Lung (tissue), 11 donors: ENCODE measurements at regions not wholly inside any gene's neighbourhood (a gene's known extent, or its start where the extent isn't known, plus 50 kb on each side); places are given as distances from the start of the nearest gene placed in this dataset.

Source experiments
- ATAC-seq: fragments of 200-7000 bp; cut with Tn5 transposase; one replicate; pipeline ENCODE4 v1.9.1; 2020; ENCODE audit warnings: moderate number of reproducible peaks; ENCODE audit not compliant: insufficient read depth, low FRiP score
- DNase-seq, 3 donors: peaks; one replicate each; pipeline ENCODE4 v3.0.0-alpha.2; 2013 to 2017
- H3K27ac ChIP-seq, 2 donors: one replicate each; pipeline ENCODE4 v1.5.1; 2013; ENCODE audit warnings: mild to moderate bottlenecking in 2 of 2, moderate library complexity in 2 of 2, control low read depth in 1 of 2, inconsistent platforms in 1 of 2, low read depth in 1 of 2, low read length in 1 of 2
- H3K27me3 ChIP-seq, 3 donors: one replicate each; pipeline ENCODE4 v1.5.1; 2013; ENCODE audit warnings: low read length in 2 of 3; ENCODE audit not compliant: control insufficient read depth in 3 of 3, insufficient read depth in 3 of 3
- H3K36me3 ChIP-seq, 4 donors: one replicate each; pipeline ENCODE4 v1.5.1; 2013; ENCODE audit warnings: low read length in 4 of 4, mild to moderate bottlenecking in 1 of 4, moderate library complexity in 1 of 4; ENCODE audit not compliant: control insufficient read depth in 4 of 4, insufficient read depth in 4 of 4
- H3K4me1 ChIP-seq, 5 donors: one replicate each; pipeline ENCODE4 v1.5.1; 2013; ENCODE audit warnings: low read length in 5 of 5, mild to moderate bottlenecking in 2 of 5, moderate library complexity in 1 of 5; ENCODE audit not compliant: control insufficient read depth in 5 of 5, insufficient read depth in 5 of 5
- H3K4me3 ChIP-seq: one replicate; pipeline ENCODE4 v1.5.1; 2013; ENCODE audit warnings: mild to moderate bottlenecking, control low read depth, moderate library complexity
- H3K9ac ChIP-seq, 2 donors: one replicate each; pipeline ENCODE4 v1.5.1; 2013; ENCODE audit warnings: low read length in 2 of 2, control low read depth in 1 of 2; ENCODE audit not compliant: insufficient read depth in 1 of 2
- H3K9me3 ChIP-seq, 4 donors: one replicate each; pipeline ENCODE4 v1.5.1; 2013; ENCODE audit warnings: low read length in 3 of 4, mild to moderate bottlenecking in 1 of 4, moderate library complexity in 1 of 4; ENCODE audit not compliant: control insufficient read depth in 4 of 4, insufficient read depth in 3 of 4
- WGBS, 2 donors: extraction: QIAGEN DNeasy Blood & Tissue Kit; methylation state at CpG; one replicate each; pipeline ENCODE4 v1.1.7; 2013; 5-methylcytosine and 5-hydroxymethylcytosine counted together
- TF ChIP-seq, protein P1 (sequence below): IDR thresholded peaks from 2 replicates; pipeline ENCODE4 v1.5.1; 2012; ENCODE audit warnings: mild to moderate bottlenecking; ENCODE audit errors: control extremely low read depth, extremely low read depth
- donor health status: control.
- donor health status: control.
- donor health status: Bipolar disorder and iron deficiency.
- donor health status: healthy.
- donor health status: DM: yes; HTN: yes; CAD: no.

DNA sequence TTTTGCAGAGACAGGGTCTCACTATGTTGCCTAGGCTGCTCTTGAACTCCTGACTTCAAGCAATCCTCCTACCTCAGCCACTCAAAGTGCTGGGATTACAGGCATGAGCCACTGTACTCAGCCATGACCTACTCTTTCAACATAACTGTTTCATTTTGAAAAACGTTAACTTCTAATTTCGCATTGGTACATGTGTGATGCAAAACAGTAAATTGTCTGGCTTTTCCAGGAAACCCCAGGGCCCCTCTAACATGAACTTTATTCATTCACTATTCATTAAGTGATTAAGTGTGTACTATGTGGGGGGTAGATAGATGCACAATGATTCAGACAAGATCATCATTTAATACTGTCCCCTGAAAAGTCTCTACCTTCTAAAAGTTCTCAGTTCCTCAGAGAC lies 364.9 kb downstream of the SS18 start:
- H3K36me3 ChIP-seq, result no peaks in the 10 kb centered on the region
- TF ChIP-seq, protein P1, sequence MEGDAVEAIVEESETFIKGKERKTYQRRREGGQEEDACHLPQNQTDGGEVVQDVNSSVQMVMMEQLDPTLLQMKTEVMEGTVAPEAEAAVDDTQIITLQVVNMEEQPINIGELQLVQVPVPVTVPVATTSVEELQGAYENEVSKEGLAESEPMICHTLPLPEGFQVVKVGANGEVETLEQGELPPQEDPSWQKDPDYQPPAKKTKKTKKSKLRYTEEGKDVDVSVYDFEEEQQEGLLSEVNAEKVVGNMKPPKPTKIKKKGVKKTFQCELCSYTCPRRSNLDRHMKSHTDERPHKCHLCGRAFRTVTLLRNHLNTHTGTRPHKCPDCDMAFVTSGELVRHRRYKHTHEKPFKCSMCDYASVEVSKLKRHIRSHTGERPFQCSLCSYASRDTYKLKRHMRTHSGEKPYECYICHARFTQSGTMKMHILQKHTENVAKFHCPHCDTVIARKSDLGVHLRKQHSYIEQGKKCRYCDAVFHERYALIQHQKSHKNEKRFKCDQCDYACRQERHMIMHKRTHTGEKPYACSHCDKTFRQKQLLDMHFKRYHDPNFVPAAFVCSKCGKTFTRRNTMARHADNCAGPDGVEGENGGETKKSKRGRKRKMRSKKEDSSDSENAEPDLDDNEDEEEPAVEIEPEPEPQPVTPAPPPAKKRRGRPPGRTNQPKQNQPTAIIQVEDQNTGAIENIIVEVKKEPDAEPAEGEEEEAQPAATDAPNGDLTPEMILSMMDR, result no peak
- WGBS, 2 donors, result 83% methylated on average over 2 of the region's 2 CpGs

DNA sequence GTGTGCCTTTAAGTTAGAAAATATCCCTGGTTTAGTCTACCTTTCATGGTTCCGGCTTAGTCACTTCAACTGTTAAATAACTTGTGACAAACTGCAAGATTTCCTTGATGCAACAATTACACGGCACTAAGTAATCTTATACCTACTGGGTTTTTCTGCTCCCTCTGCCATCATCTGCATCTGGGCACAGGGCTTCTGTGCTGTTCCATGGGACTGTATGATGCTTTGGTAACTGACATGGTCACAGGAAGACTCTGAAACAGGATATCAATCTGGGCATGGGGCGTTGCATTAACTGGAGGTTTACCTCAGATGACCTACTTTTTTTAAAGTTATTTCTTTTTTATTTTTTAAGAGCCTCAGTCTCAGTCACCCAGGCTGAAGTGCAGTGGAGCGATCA lies 365.4 kb downstream of the SS18 start:
- Histone ChIP-seq H3K4me1 (no peaks in the 10 kb centered on the region), H3K36me3 (no peaks in the 10 kb centered on the region), H3K27me3 (no peaks in the 10 kb centered on the region), H3K4me3 (no peak overlapping the region), H3K9ac (no peak overlapping the region), H3K27ac (no peak overlapping the region), H3K9me3 (peaks cover 0 to 6% (median under 1%) of the 10 kb centered on the region in 4 donors)
- no peak for ATAC-seq
- TF ChIP-seq, protein P1, result no peak
- WGBS, 2 donors, result 81 to 83% methylated on average over 4 of the region's 4 CpGs
- DNase-seq, result no peak

More for the DNA sequence above, 364.9 kb downstream of the SS18 start:
- no peaks in the 10 kb centered on the region for H3K27me3 ChIP-seq
- no peak overlapping the region for H3K9ac ChIP-seq
- H3K27ac ChIP-seq, result no peak overlapping the region
- DNase-seq (no peak), ATAC-seq (no peak)
- H3K9me3 ChIP-seq, result peaks cover 0 to 7% (median under 1%) of the 10 kb centered on the region in 4 donors
- no peak overlapping the region for H3K4me3 ChIP-seq
- H3K4me1 ChIP-seq, result no peaks in the 10 kb centered on the region

DNA sequence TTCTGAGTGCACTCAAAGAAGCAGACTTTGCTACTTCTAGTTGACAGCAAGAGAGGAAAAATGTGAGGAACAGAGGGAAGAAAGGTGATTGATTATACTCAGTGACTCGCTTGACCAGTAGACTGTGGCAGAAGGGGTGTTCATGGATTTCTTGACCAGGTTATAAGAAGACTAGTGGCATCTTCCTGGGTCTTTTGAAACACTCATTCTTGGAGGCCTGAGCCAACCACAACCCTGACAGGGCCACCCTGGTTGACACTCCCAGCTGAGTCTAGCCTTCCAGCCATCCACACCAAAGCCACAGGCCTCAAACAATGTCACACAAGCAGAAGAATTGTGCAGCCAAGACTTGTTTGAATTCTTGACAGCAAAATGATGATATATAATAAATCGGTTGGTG lies 366.3 kb downstream of the SS18 start:
- Histone ChIP-seq H3K36me3 (no peaks in the 10 kb centered on the region), H3K27me3 (no peaks in the 10 kb centered on the region), H3K9ac (no peak overlapping the region), H3K27ac (no peak overlapping the region), H3K4me3 (no peak overlapping the region), H3K4me1 (no peaks in the 10 kb centered on the region), H3K9me3 (peaks cover 0 to 6% (median under 1%) of the 10 kb centered on the region in 4 donors)
- DNase-seq (no peak), ATAC-seq (no peak)
- TF ChIP-seq, protein P1, result no peak
- WGBS, 2 donors, result 93 to 94% methylated on average over 2 of the region's 2 CpGs

DNA sequence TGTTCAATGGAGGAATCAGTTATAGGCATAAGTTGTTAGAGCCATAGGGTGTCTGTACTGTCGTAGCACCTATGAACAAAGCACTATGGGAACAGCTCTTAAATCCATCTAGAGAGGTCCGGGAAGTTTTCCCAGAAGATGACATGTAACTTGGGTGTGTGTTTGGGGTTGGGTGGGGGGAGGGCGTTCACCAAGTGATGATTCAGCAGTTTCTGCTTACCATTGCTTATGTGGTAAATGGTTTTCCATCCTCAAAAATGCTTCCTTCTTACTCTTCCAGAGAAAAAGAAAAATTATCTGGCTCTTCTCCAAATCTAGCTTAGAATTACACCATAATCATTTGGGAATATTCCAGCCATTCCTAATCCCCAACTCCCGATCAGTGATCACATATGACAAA lies 361.1 kb upstream of the ZNF521 start:
- no peak overlapping the region for H3K9ac ChIP-seq
- H3K27me3 ChIP-seq, result no peaks in the 10 kb centered on the region
- TF ChIP-seq, protein P1, result no peak
- DNase-seq (no peak), ATAC-seq (no peak)
- WGBS, 2 donors, result 90 to 96% methylated on average over 4 of the region's 4 CpGs
- no peak overlapping the region for H3K27ac ChIP-seq
- H3K4me3 ChIP-seq, result no peak overlapping the region
- no peaks in the 10 kb centered on the region for H3K4me1 ChIP-seq
- H3K9me3 ChIP-seq, result peaks cover 0 to 11% (median 3%) of the 10 kb centered on the region in 4 donors
- no peaks in the 10 kb centered on the region for H3K36me3 ChIP-seq
